Effector memory CD8-positive, alpha-beta T cell (primary cell): ENCODE measurements at regions not wholly inside any gene's neighbourhood (a gene's known extent, or its start where the extent isn't known, plus 50 kb on each side); places are given as distances from the start of the nearest gene placed in this dataset.
"Not testable (repeated sequence)": the region's sequence is repeated elsewhere in the genome, so short reads cannot be mapped to it uniquely, and the experiment has no call there.

Experiments
- ATAC-seq: fragments of 150-1000 bp; cut with Tn5 transposase; replicated peaks from 2 replicates; pipeline ENCODE4 v1.10.0; 2021; ENCODE audit warnings: mild to moderate bottlenecking, moderate library complexity
- DNase-seq, 3 experiments: peaks; one replicate each; pipeline ENCODE4 v3.0.0; 2021
- H3K27ac Mint-ChIP-seq, 2 donors: one replicate each; pipeline ENCODE4 v1.8.0; 2022; ENCODE audit warnings: mild to moderate bottlenecking in 2 of 2, mixed read lengths in 2 of 2, moderate library complexity in 2 of 2
- H3K27me3 Mint-ChIP-seq, 2 donors: one replicate each; pipeline ENCODE4 v1.8.0; 2022; ENCODE audit warnings: mixed read lengths in 2 of 2
- H3K36me3 Mint-ChIP-seq: one replicate; pipeline ENCODE4 v1.8.0; 2022; ENCODE audit warnings: mild to moderate bottlenecking, moderate library complexity, mixed read lengths; ENCODE audit not compliant: insufficient read depth
- H3K4me1 Mint-ChIP-seq, 2 donors: one replicate each; pipeline ENCODE4 v1.8.0; 2022; ENCODE audit warnings: low read depth in 2 of 2, mixed read lengths in 2 of 2
- H3K4me3 Mint-ChIP-seq, 2 donors: one replicate each; pipeline ENCODE4 v1.8.0; 2022; ENCODE audit warnings: mild to moderate bottlenecking in 2 of 2, mixed read lengths in 2 of 2, moderate library complexity in 2 of 2
- H3K9me3 Mint-ChIP-seq, 2 donors: one replicate each; pipeline ENCODE4 v1.8.0; 2022; ENCODE audit warnings: mixed read lengths in 2 of 2

- no peak for ATAC-seq
- no peak overlapping the region for H3K27ac Mint-ChIP-seq
- peaks cover 9 to 32% of the 10 kb centered on the region in 2 donors for H3K9me3 Mint-ChIP-seq
- H3K4me1 Mint-ChIP-seq = no peaks in the 10 kb centered on the region
- no peak for DNase-seq
- H3K4me3 Mint-ChIP-seq = no peak overlapping the region
- H3K36me3 Mint-ChIP-seq = no peaks in the 10 kb centered on the region
- no peaks in the 10 kb centered on the region for H3K27me3 Mint-ChIP-seq
Observed at GRCh38 chr2:4219101-4219500, 515.7 kb downstream of the DCDC2C start.

- ATAC-seq (no peak), DNase-seq (no peak)
- Mint-ChIP-seq H3K9me3 (peaks cover 9 to 32% of the 10 kb centered on the region in 2 donors), H3K27me3 (no peaks in the 10 kb centered on the region), H3K27ac (no peak overlapping the region), H3K4me3 (no peak overlapping the region), H3K4me1 (no peaks in the 10 kb centered on the region), H3K36me3 (no peaks in the 10 kb centered on the region)
Observed at GRCh38 chr2:4219571-4219970, 516.2 kb downstream of the DCDC2C start.

- Mint-ChIP-seq H3K4me3 (no peak overlapping the region), H3K4me1 (no peaks in the 10 kb centered on the region), H3K36me3 (no peaks in the 10 kb centered on the region), H3K27me3 (no peaks in the 10 kb centered on the region), H3K27ac (no peak overlapping the region), H3K9me3 (peaks cover 9 to 32% of the 10 kb centered on the region in 2 donors)
- no peak for DNase-seq
- ATAC-seq = no peak
Observed at GRCh38 chr2:4221434-4221833, 518.1 kb downstream of the DCDC2C start.

- no peak overlapping the region for H3K27ac Mint-ChIP-seq
- no peaks in the 10 kb centered on the region for H3K36me3 Mint-ChIP-seq
- peaks cover 9 to 32% of the 10 kb centered on the region in 2 donors for H3K9me3 Mint-ChIP-seq
- H3K4me1 Mint-ChIP-seq = no peaks in the 10 kb centered on the region
- no peak overlapping the region for H3K4me3 Mint-ChIP-seq
- ATAC-seq (no peak), DNase-seq (no peak)
- no peaks in the 10 kb centered on the region for H3K27me3 Mint-ChIP-seq
Observed at GRCh38 chr2:4221845-4222244, 518.5 kb downstream of the DCDC2C start.

GRCh38 chr2:4244422-4244821 is 541.0 kb downstream of the DCDC2C start:
- peaks cover 18 to 23% of the 10 kb centered on the region in 2 donors for H3K9me3 Mint-ChIP-seq
- not testable (repeated sequence) for H3K27me3 Mint-ChIP-seq, H3K36me3 Mint-ChIP-seq, ATAC-seq, H3K4me3 Mint-ChIP-seq, H3K27ac Mint-ChIP-seq, DNase-seq, H3K4me1 Mint-ChIP-seq

- ATAC-seq (no peak), DNase-seq (no peak)
- Mint-ChIP-seq H3K36me3 (no peaks in the 10 kb centered on the region), H3K27me3 (no peaks in the 10 kb centered on the region), H3K4me3 (no peak overlapping the region), H3K9me3 (peaks cover 16 to 23% of the 10 kb centered on the region in 2 donors), H3K27ac (no peak overlapping the region), H3K4me1 (no peaks in the 10 kb centered on the region)
Observed at GRCh38 chr2:4246364-4247131, 543.2 kb downstream of the DCDC2C start.

GRCh38 chr2:4247791-4248190 is 544.4 kb downstream of the DCDC2C start:
- H3K27me3 Mint-ChIP-seq = no peaks in the 10 kb centered on the region
- peaks cover 13 to 21% of the 10 kb centered on the region in 2 donors for H3K9me3 Mint-ChIP-seq

GRCh38 chr2:4255491-4255890 is 552.1 kb downstream of the DCDC2C start:
- no peaks in the 10 kb centered on the region for H3K36me3 Mint-ChIP-seq
- H3K9me3 Mint-ChIP-seq = peaks cover 6 to 8% of the 10 kb centered on the region in 2 donors
- no peaks in the 10 kb centered on the region for H3K27me3 Mint-ChIP-seq
- no peak overlapping the region for H3K4me3 Mint-ChIP-seq
- ATAC-seq (no peak), DNase-seq (no peak)
- no peak overlapping the region for H3K27ac Mint-ChIP-seq
- no peaks in the 10 kb centered on the region for H3K4me1 Mint-ChIP-seq

More at GRCh38 chr2:4247791-4248190, 544.4 kb downstream of the DCDC2C start:
- ATAC-seq (no peak), DNase-seq (no peak)
- Mint-ChIP-seq H3K27ac (no peak overlapping the region), H3K4me3 (no peak overlapping the region), H3K4me1 (no peaks in the 10 kb centered on the region), H3K36me3 (no peaks in the 10 kb centered on the region)

- no peaks in the 10 kb centered on the region for H3K36me3 Mint-ChIP-seq
- no peak overlapping the region for H3K27ac Mint-ChIP-seq
- H3K4me3 Mint-ChIP-seq = no peak overlapping the region
- no peaks in the 10 kb centered on the region for H3K27me3 Mint-ChIP-seq
- no peaks in the 10 kb centered on the region for H3K4me1 Mint-ChIP-seq
- no peak for DNase-seq
- peaks cover 8 to 9% of the 10 kb centered on the region in 2 donors for H3K9me3 Mint-ChIP-seq
- no peak for ATAC-seq
Observed at GRCh38 chr2:4256351-4256750, 553.0 kb downstream of the DCDC2C start.

GRCh38 chr2:4258563-4258962 is 555.2 kb downstream of the DCDC2C start:
- Mint-ChIP-seq H3K27ac (no peak overlapping the region), H3K4me1 (no peaks in the 10 kb centered on the region), H3K27me3 (no peaks in the 10 kb centered on the region), H3K4me3 (no peak overlapping the region), H3K36me3 (no peaks in the 10 kb centered on the region), H3K9me3 (peaks cover 5 to 8% of the 10 kb centered on the region in 2 donors)
- no peak for DNase-seq
- ATAC-seq = no peak

GRCh38 chr2:4265936-4266335 is 562.6 kb downstream of the DCDC2C start:
- peaks cover 4 to 12% of the 10 kb centered on the region in 2 donors for H3K9me3 Mint-ChIP-seq
- ATAC-seq (no peak), DNase-seq (no peak)
- no peak overlapping the region for H3K4me3 Mint-ChIP-seq
- no peaks in the 10 kb centered on the region for H3K27me3 Mint-ChIP-seq
- no peak overlapping the region for H3K27ac Mint-ChIP-seq
- no peaks in the 10 kb centered on the region for H3K4me1 Mint-ChIP-seq
- H3K36me3 Mint-ChIP-seq = no peaks in the 10 kb centered on the region

- Mint-ChIP-seq H3K9me3 (peaks cover 1 to 2% of the 10 kb centered on the region in 2 donors), H3K4me3 (no peak overlapping the region), H3K4me1 (no peaks in the 10 kb centered on the region), H3K27ac (no peak overlapping the region), H3K27me3 (no peaks in the 10 kb centered on the region), H3K36me3 (no peaks in the 10 kb centered on the region)
- ATAC-seq (no peak), DNase-seq (no peak)
Observed at GRCh38 chr2:4269885-4270284, 566.5 kb downstream of the DCDC2C start.

- H3K4me1 Mint-ChIP-seq = no peaks in the 10 kb centered on the region
- H3K9me3 Mint-ChIP-seq = peaks cover 8 to 12% of the 10 kb centered on the region in 2 donors
- no peak overlapping the region for H3K27ac Mint-ChIP-seq
- no peaks in the 10 kb centered on the region for H3K36me3 Mint-ChIP-seq
- H3K27me3 Mint-ChIP-seq = no peaks in the 10 kb centered on the region
- H3K4me3 Mint-ChIP-seq = no peak overlapping the region
- DNase-seq (no peak), ATAC-seq (no peak)
Observed at GRCh38 chr2:4272261-4272858, 569.0 kb downstream of the DCDC2C start.

- DNase-seq = no peak
- Mint-ChIP-seq H3K4me1 (no peaks in the 10 kb centered on the region), H3K9me3 (peaks cover 9 to 16% of the 10 kb centered on the region in 2 donors), H3K27ac (no peak overlapping the region), H3K4me3 (no peak overlapping the region), H3K36me3 (no peaks in the 10 kb centered on the region), H3K27me3 (no peaks in the 10 kb centered on the region)
- no peak for ATAC-seq
Observed at GRCh38 chr2:4278392-4278791, 575.0 kb downstream of the DCDC2C start.
